Heart left ventricle (tissue), 16 donors: ENCODE measurements at regions not wholly inside any gene's neighbourhood (a gene's known extent, or its start where the extent isn't known, plus 50 kb on each side); places are given as distances from the start of the nearest gene placed in this dataset.

Experiments used
- ATAC-seq, 4 donors: fragments of 200-7000 bp; cut with Tn5 transposase; one replicate each; pipeline ENCODE4 v1.9.1; 2020 to 2022; ENCODE audit warnings: moderate library complexity in 4 of 4, mild to moderate bottlenecking in 3 of 4, moderate number of reproducible peaks in 1 of 4
- DNase-seq, 5 donors: peaks; one replicate each; pipeline ENCODE4 v3.0.0-alpha.2; 2020
- H3K27ac ChIP-seq, 12 donors: fragments of 200-600 bp; sonication (generic) in 4 of 12; one replicate each; pipeline versions ENCODE4 v1.5.0 to v1.8.0; 2016 to 2022; ENCODE audit warnings: mild to moderate bottlenecking in 2 of 12
- H3K27me3 ChIP-seq, 9 donors: fragments of 200-600 bp; sonication (generic) in 2 of 9; one replicate each; pipeline versions ENCODE4 v1.5.1 to v1.8.0; 2016 to 2022; ENCODE audit warnings: mild to moderate bottlenecking in 3 of 9
- H3K36me3 ChIP-seq, 9 donors: fragments of 200-600 bp; sonication (generic) in 2 of 9; one replicate each; pipeline versions ENCODE4 v1.5.0 to v1.8.0; 2018 to 2022; ENCODE audit warnings: mild to moderate bottlenecking in 2 of 9
- H3K4me1 ChIP-seq, 12 donors: fragments of 200-600 bp; sonication (generic) in 4 of 12; one replicate each; pipeline versions ENCODE4 v1.5.0 to v1.8.0; 2016 to 2022; ENCODE audit warnings: mild to moderate bottlenecking in 3 of 12
- H3K4me3 ChIP-seq, 12 donors: fragments of 200-600 bp; sonication (generic) in 4 of 12; one replicate each; pipeline versions ENCODE4 v1.5.0 to v1.8.0; 2017 to 2022; ENCODE audit warnings: mild to moderate bottlenecking in 9 of 12, moderate library complexity in 4 of 12
- H3K9me3 ChIP-seq, 12 donors: fragments of 200-600 bp; sonication (generic) in 4 of 12; one replicate each; pipeline versions ENCODE4 v1.5.0 to v1.8.0; 2016 to 2022; ENCODE audit warnings: mild to moderate bottlenecking in 1 of 12
- POLR2A ChIP-seq, 2 donors: fragments of 450-650 bp; IDR thresholded peaks; one replicate each; pipeline ENCODE4 v1.6.1; 2017; ENCODE audit warnings: antibody characterized with exemption in 2 of 2, mild to moderate bottlenecking in 2 of 2, moderate library complexity in 2 of 2
- WGBS, 4 donors: extraction: QIAGEN DNeasy Blood & Tissue Kit in 2 of 4; methylation state at CpG; one replicate each; pipeline versions ENCODE4 v1.1.5 to v1.1.7; 2013 to 2018; 5-methylcytosine and 5-hydroxymethylcytosine counted together
- intact Hi-C, 10 donors: fragments of 100-400 bp; cut with DNase I; formaldehyde crosslinking; loops; one replicate each; pipeline versions ENCODE4 v1.11.1 to v1.14.2; 2022
- TF ChIP-seq, protein P1 (sequence below), 12 donors: fragments of 200-600 bp; sonication (generic) in 4 of 12; IDR thresholded peaks; one replicate each; pipeline versions ENCODE4 v1.5.0 to v1.8.0; 2018 to 2022; ENCODE audit warnings: antibody characterized with exemption in 12 of 12, mild to moderate bottlenecking in 5 of 12
- donor health status: ischemic (EF 13 %, LVEDD 7.1; RV severe dilation, severe dysfunction).
- donor health status: healthy with polysubstance abuse.
- donor health status: DM: no; HTN: yes; CAD: no.
- donor health status: DM: no; HTN: no; CAD: no.
- donor health status: ischemic (EF 25% LVEDD 6.9; RV normal size, moderate dysfunction).
- donor health status: ischemic (EF 25% LVEDD 5.7; RV mildly dilated, moderate dysfunction).
- donor health status: healthy.
- donor health status: DM: yes; HTN: yes; CAD: no.
- donor health status: ischemic (EF 35%, LVEDD 5.7; RV mildly dilated, moderate dysfunction).
- donor health status: nonischemic (EF 11% LVEDD 7.7; RV severe dilation, severe dysfunction).
- donor health status: DM: yes; HTN: yes; CAD: no.
- donor health status: PGD.
- donor health status: ischemic (EF 29% LVEDD 5.4; RV normal size, mild dysfunction).
- donor health status: nonischemic (EF 23%, LVEDD 6.1; RV moderate dilation, normal function).

DNA sequence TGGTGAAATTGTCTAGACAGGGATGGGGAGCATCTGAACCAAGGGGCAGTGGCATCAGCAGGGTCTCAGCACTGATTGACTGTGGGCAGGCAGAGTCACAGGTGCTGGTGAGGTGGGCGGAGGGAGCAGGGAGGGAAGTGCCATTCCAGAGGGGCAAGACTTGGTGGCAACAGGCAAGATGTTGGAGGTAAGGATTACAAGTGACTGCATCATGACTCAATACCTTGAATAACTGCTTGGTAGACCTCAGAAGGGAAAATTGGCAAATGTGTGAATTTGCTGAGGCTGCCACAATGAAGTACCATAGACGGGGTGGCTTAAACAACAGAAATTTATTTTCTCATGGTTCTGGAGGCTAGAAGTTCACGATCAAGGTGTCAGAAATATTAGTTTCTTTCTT lies 419.1 kb downstream of the HS3ST3B1 start:
- WGBS, 4 donors, result 84 to 94% (median 88%) methylated on average over 3 of the region's 3 CpGs
- Histone ChIP-seq H3K27me3 (peaks cover 0 to 5% (median 0%) of the 10 kb centered on the region in 9 donors), H3K9me3 (peaks cover 0 to 13% (median 0%) of the 10 kb centered on the region in 12 donors), H3K4me1 (no peaks in the 10 kb centered on the region), H3K36me3 (no peaks in the 10 kb centered on the region), H3K27ac (no peak overlapping the region), H3K4me3 (no peak overlapping the region)
- intact Hi-C loops, result loop anchor here in 1 of 10 donors (10.0 kb wide), 1 partner anchor 55 kb away; no protein-coding TSS in a partner anchor
- ATAC-seq (no peak), DNase-seq (no peak)
- no peak for TF ChIP-seq POLR2A (IDR thresholded peaks at IDR 0.05)
- TF ChIP-seq, protein P1, sequence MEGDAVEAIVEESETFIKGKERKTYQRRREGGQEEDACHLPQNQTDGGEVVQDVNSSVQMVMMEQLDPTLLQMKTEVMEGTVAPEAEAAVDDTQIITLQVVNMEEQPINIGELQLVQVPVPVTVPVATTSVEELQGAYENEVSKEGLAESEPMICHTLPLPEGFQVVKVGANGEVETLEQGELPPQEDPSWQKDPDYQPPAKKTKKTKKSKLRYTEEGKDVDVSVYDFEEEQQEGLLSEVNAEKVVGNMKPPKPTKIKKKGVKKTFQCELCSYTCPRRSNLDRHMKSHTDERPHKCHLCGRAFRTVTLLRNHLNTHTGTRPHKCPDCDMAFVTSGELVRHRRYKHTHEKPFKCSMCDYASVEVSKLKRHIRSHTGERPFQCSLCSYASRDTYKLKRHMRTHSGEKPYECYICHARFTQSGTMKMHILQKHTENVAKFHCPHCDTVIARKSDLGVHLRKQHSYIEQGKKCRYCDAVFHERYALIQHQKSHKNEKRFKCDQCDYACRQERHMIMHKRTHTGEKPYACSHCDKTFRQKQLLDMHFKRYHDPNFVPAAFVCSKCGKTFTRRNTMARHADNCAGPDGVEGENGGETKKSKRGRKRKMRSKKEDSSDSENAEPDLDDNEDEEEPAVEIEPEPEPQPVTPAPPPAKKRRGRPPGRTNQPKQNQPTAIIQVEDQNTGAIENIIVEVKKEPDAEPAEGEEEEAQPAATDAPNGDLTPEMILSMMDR (IDR thresholded peaks at IDR 0.05), result no peak

DNA sequence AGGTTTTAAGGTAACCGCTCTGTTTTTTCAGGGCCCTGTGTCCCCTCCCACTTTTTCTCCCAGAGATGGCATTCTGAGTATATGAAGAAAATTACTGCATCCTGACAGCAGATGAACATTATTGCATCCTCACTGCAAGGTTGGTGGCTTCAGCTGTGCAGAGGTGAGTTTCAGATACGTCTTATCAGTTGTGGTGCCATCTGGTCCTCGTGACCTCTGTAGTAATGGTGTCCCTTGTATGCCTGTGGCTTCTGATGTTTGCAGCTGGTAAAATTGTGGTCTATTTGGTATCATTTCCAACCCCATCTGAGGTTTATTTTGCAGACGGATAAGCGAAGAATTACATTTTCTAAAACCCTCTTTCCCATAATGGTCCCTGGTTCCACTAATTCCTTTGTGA lies 417.0 kb downstream of the HS3ST3B1 start:
- intact Hi-C loops, result no loop called here
- no peak for ATAC-seq
- WGBS, 4 donors, result 55 to 76% (median 73%) methylated on average over 5 of the region's 5 CpGs

DNA sequence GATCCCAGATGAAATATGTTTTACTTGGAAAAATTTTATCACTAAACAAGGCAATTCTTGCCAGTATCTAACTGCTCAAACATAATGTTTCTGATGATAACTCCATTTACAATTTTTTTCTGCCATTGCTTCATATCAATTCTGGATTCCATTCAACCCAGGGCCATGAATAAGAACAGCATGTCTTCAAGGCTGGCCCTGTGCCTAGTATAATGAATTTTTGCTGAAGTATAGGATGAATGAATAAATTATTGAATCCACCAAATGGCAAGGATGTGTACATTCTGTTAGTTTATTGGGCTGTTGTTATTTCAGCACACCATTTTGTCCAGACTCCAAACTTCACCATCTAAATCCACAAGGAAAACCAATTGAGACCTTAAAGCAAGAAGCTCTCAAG lies 414.7 kb downstream of the HS3ST3B1 start:
- H3K27ac ChIP-seq, result no peak overlapping the region
- TF ChIP-seq, protein P1 (IDR thresholded peaks at IDR 0.05), result no peak
- TF ChIP-seq POLR2A (IDR thresholded peaks at IDR 0.05), result no peak
- DNase-seq (no peak), ATAC-seq (no peak)
- intact Hi-C loops, result no loop called here
- H3K4me1 ChIP-seq, result no peaks in the 10 kb centered on the region
- H3K9me3 ChIP-seq, result no peaks in the 10 kb centered on the region
- no peaks in the 10 kb centered on the region for H3K36me3 ChIP-seq
- no peak overlapping the region for H3K4me3 ChIP-seq
- peaks cover 0 to 5% (median 0%) of the 10 kb centered on the region in 9 donors for H3K27me3 ChIP-seq

More for the DNA sequence above, 417.0 kb downstream of the HS3ST3B1 start:
- peaks cover 0 to 5% (median 0%) of the 10 kb centered on the region in 12 donors for H3K9me3 ChIP-seq
- TF ChIP-seq POLR2A (IDR thresholded peaks at IDR 0.05), result no peak
- TF ChIP-seq, protein P1 (IDR thresholded peaks at IDR 0.05), result no peak
- no peak for DNase-seq
- no peak overlapping the region for H3K27ac ChIP-seq
- no peak overlapping the region for H3K4me3 ChIP-seq
- H3K27me3 ChIP-seq, result peaks cover 0 to 5% (median 0%) of the 10 kb centered on the region in 9 donors
- no peaks in the 10 kb centered on the region for H3K4me1 ChIP-seq
- H3K36me3 ChIP-seq, result no peaks in the 10 kb centered on the region

DNA sequence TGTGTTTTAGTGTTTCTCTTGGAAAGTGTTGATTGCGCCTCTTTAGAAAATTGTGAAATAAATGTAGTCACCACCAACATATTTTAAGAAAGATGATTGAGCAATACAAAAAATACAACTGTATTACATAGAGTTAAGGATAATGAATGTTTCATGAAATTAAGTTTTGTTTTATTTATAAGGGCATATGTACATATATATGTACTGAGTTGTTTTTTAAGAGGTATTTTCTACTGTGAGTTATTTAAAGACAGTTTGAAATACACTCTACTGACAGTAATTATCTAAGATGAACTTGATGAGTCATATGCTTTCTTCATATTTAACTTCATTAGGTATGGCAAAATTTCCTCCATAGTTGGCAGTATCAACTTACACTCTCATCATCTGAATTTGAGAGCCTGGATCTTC lies 411.7 kb downstream of the HS3ST3B1 start:
- intact Hi-C loops, result no loop called here
- H3K9me3 ChIP-seq, result no peaks in the 10 kb centered on the region
- DNase-seq (no peak), ATAC-seq (no peak)
- no peak overlapping the region for H3K4me3 ChIP-seq
- no peaks in the 10 kb centered on the region for H3K4me1 ChIP-seq
- no peaks in the 10 kb centered on the region for H3K27me3 ChIP-seq
- 89 to 98% (median 96%) methylated on average over 1 of the region's 1 CpG for WGBS, 4 donors
- no peaks in the 10 kb centered on the region for H3K36me3 ChIP-seq
- H3K27ac ChIP-seq, result no peak overlapping the region
- TF ChIP-seq POLR2A (IDR thresholded peaks at IDR 0.05), result no peak
- TF ChIP-seq, protein P1 (IDR thresholded peaks at IDR 0.05), result no peak
